ENCODE measurements at regions not wholly inside any gene's neighbourhood (a gene's known extent, or its start where the extent isn't known, plus 50 kb on each side); places are given as distances from the start of the nearest gene placed in this dataset.

DNA sequence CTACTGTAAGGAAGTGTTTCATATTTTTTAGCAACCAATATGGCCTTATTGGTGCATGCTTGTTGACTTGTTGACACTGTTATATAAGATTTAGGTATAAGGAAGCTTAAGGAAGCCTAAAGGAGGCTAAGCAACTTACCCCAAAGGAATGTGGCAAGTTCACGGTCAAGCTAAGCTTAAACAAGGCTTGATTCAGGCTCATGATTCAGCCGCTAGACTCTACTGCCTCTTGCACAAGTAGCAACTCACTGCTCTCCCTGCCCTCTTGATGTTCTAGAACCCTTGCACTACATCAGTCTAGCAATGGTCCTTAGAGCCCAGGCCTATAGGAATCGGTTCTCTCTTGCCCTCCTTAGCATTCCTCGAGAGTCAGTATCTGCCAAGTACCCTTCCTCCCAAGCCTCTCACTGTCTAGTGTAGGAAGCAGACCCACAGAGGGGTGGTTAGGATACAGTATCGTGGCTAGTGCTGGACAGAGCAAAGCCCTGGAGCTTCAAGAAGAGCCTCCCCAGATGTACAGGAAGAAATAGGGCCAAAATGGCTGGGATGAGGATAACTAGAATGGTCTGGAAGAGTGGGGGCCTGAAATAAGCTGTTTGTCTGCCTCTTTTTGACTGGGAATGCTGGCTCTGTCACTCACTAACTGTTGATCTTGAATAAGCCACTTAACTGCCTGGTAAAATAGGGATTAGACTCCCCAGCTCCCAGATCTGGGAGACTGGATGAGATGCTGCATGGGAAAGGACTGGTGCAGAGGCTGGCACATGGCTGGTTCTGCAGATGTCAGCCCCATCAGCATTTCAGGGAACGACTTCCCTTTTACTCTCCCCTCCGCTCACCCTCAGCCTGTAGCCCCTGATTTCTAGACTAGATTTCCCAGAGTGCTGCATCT, 122.2 kb downstream of the NAV1 start:
- no peaks in the 10 kb centered on the region for H3K4me1 ChIP-seq (ENCODE audit: control insufficient read depth in 4 of 4, insufficient read depth in 4 of 4, low read length in 3 of 4)
- no peak overlapping the region for H3K4me3 ChIP-seq (ENCODE audit: low read depth in 1 of 3, low read length in 3 of 3)
- no peak overlapping the region for H3K9ac ChIP-seq (ENCODE audit: low read depth in 1 of 2, low read length in 2 of 2)
- 85% methylated on average over 7 of the region's 7 CpGs for WGBS
- H3K27me3 ChIP-seq (ENCODE audit: control insufficient read depth in 4 of 4, insufficient read depth in 4 of 4, low read length in 3 of 4) = no peaks in the 10 kb centered on the region
- TF ChIP-seq, protein P1, sequence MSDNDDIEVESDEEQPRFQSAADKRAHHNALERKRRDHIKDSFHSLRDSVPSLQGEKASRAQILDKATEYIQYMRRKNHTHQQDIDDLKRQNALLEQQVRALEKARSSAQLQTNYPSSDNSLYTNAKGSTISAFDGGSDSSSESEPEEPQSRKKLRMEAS (IDR thresholded peaks at IDR 0.05) = no peak
- TF ChIP-seq RAD21 (IDR thresholded peaks at IDR 0.05) (no peak), ZBTB33 (IDR thresholded peaks at IDR 0.05) (no peak), FOXA2 (IDR thresholded peaks at IDR 0.05) (no peak), HNF4A (conservative IDR thresholded peaks at IDR 0.05) (no peak), TAF1 (conservative IDR thresholded peaks at IDR 0.05) (no peak), NR2F2 (IDR thresholded peaks at IDR 0.05) (no peak), EGR1 (IDR thresholded peaks at IDR 0.05; ENCODE audit: low read depth in 2 of 2) (no peak), SP1 (IDR thresholded peaks at IDR 0.05) (no peak), RXRA (IDR thresholded peaks at IDR 0.05) (no peak), GABPA (IDR thresholded peaks at IDR 0.05 in 1 of 2, conservative IDR thresholded peaks at IDR 0.05 in 1 of 2) (no peak), YY1 (IDR thresholded peaks at IDR 0.05) (no peak)
- TF ChIP-seq, protein P2, sequence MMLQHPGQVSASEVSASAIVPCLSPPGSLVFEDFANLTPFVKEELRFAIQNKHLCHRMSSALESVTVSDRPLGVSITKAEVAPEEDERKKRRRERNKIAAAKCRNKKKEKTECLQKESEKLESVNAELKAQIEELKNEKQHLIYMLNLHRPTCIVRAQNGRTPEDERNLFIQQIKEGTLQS (IDR thresholded peaks at IDR 0.05) = no peak
- TF ChIP-seq, protein P3, sequence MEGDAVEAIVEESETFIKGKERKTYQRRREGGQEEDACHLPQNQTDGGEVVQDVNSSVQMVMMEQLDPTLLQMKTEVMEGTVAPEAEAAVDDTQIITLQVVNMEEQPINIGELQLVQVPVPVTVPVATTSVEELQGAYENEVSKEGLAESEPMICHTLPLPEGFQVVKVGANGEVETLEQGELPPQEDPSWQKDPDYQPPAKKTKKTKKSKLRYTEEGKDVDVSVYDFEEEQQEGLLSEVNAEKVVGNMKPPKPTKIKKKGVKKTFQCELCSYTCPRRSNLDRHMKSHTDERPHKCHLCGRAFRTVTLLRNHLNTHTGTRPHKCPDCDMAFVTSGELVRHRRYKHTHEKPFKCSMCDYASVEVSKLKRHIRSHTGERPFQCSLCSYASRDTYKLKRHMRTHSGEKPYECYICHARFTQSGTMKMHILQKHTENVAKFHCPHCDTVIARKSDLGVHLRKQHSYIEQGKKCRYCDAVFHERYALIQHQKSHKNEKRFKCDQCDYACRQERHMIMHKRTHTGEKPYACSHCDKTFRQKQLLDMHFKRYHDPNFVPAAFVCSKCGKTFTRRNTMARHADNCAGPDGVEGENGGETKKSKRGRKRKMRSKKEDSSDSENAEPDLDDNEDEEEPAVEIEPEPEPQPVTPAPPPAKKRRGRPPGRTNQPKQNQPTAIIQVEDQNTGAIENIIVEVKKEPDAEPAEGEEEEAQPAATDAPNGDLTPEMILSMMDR (IDR thresholded peaks at IDR 0.05; ENCODE audit: low read depth, low read length, missing input control) = no peak
- TF ChIP-seq, protein P4, sequence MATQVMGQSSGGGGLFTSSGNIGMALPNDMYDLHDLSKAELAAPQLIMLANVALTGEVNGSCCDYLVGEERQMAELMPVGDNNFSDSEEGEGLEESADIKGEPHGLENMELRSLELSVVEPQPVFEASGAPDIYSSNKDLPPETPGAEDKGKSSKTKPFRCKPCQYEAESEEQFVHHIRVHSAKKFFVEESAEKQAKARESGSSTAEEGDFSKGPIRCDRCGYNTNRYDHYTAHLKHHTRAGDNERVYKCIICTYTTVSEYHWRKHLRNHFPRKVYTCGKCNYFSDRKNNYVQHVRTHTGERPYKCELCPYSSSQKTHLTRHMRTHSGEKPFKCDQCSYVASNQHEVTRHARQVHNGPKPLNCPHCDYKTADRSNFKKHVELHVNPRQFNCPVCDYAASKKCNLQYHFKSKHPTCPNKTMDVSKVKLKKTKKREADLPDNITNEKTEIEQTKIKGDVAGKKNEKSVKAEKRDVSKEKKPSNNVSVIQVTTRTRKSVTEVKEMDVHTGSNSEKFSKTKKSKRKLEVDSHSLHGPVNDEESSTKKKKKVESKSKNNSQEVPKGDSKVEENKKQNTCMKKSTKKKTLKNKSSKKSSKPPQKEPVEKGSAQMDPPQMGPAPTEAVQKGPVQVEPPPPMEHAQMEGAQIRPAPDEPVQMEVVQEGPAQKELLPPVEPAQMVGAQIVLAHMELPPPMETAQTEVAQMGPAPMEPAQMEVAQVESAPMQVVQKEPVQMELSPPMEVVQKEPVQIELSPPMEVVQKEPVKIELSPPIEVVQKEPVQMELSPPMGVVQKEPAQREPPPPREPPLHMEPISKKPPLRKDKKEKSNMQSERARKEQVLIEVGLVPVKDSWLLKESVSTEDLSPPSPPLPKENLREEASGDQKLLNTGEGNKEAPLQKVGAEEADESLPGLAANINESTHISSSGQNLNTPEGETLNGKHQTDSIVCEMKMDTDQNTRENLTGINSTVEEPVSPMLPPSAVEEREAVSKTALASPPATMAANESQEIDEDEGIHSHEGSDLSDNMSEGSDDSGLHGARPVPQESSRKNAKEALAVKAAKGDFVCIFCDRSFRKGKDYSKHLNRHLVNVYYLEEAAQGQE (IDR thresholded peaks at IDR 0.05) = no peak
- no peak for DNase-seq (ENCODE audit: low spot score)
- H3K9me3 ChIP-seq (ENCODE audit: control insufficient read depth in 4 of 4, low read length in 3 of 4) = no peaks in the 10 kb centered on the region
- no peak overlapping the region for H3K27ac ChIP-seq (ENCODE audit: low read depth in 1 of 2, low read length in 2 of 2)
- no peaks in the 10 kb centered on the region for H3K36me3 ChIP-seq (ENCODE audit: control insufficient read depth in 4 of 4, insufficient read depth in 3 of 4, low read depth in 1 of 4, low read length in 3 of 4)

Data from liver (tissue), 8 donors.